ENCODE measurements at regions not wholly inside any gene's neighbourhood (a gene's known extent, or its start where the extent isn't known, plus 50 kb on each side); places are given as distances from the start of the nearest gene placed in this dataset.

- Histone ChIP-seq H3K4me3 (no peak overlapping the region), H3K9me3 (no peaks in the 10 kb centered on the region), H3K27me3 (no peaks in the 10 kb centered on the region), H3K27ac (no peak overlapping the region), H3K4me1 (no peaks in the 10 kb centered on the region), H3K36me3 (no peaks in the 10 kb centered on the region)
- TF ChIP-seq, protein P1, sequence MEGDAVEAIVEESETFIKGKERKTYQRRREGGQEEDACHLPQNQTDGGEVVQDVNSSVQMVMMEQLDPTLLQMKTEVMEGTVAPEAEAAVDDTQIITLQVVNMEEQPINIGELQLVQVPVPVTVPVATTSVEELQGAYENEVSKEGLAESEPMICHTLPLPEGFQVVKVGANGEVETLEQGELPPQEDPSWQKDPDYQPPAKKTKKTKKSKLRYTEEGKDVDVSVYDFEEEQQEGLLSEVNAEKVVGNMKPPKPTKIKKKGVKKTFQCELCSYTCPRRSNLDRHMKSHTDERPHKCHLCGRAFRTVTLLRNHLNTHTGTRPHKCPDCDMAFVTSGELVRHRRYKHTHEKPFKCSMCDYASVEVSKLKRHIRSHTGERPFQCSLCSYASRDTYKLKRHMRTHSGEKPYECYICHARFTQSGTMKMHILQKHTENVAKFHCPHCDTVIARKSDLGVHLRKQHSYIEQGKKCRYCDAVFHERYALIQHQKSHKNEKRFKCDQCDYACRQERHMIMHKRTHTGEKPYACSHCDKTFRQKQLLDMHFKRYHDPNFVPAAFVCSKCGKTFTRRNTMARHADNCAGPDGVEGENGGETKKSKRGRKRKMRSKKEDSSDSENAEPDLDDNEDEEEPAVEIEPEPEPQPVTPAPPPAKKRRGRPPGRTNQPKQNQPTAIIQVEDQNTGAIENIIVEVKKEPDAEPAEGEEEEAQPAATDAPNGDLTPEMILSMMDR (IDR thresholded peaks at IDR 0.05) = no peak
- ATAC-seq (no peak), DNase-seq (no peak)
- intact Hi-C loops (cut with DNase I) = no loop called here
These were observed 140.5 kb upstream of the POGK start for GRCh38 chr1:166698771-166699170.

DNA sequence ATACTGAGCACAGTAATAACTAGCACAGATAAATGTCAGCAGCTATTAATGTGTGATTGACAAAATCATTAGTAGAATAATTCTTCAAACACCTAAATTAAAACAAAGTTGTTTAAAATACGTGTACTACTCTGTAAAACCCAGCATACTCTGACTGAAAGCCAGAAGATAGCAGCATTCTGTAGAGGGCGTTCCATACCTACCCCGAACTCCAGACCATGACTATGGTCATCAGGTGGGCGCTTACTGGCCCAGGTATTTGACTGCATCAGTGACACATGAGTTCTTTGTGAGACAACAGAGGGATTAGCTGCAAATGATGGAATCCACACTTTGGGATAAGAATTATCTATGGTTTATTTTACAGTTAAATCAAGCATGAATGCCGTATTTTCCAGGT is 139.7 kb upstream of the POGK start:
- Histone ChIP-seq H3K27me3 (no peaks in the 10 kb centered on the region), H3K27ac (no peak overlapping the region), H3K4me1 (no peaks in the 10 kb centered on the region), H3K36me3 (no peaks in the 10 kb centered on the region), H3K4me3 (no peak overlapping the region), H3K9me3 (no peaks in the 10 kb centered on the region)
- ATAC-seq (no peak), DNase-seq (no peak)
- intact Hi-C loops (cut with DNase I) = no loop called here
- TF ChIP-seq, protein P1 (IDR thresholded peaks at IDR 0.05) = no peak

DNA sequence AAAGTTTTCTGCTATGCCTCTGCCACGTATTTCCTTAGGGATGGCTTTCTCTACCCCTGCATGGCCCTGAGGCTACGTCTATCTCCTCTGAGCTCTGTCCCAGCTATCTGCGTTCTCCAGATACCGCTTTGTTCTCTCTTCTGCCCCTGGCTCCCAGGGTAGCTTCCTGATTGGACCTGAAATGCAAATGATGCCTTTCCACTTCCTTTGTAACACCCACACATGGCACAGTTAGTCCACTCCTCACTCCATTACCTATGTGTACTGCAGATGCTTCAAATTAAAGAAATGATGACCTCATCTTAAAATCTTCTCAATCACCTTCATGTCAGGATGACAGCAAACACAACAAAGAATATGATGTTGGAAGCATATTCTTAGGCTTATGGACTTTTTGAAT is 138.6 kb upstream of the POGK start:
- no peaks in the 10 kb centered on the region for H3K4me1 ChIP-seq
- H3K4me3 ChIP-seq = no peak overlapping the region
- ATAC-seq (no peak), DNase-seq (no peak)
- intact Hi-C loops (cut with DNase I) = no loop called here
- no peaks in the 10 kb centered on the region for H3K36me3 ChIP-seq
- no peak overlapping the region for H3K27ac ChIP-seq
- TF ChIP-seq, protein P1 (IDR thresholded peaks at IDR 0.05) = no peak
- no peaks in the 10 kb centered on the region for H3K9me3 ChIP-seq
- H3K27me3 ChIP-seq = no peaks in the 10 kb centered on the region

DNA sequence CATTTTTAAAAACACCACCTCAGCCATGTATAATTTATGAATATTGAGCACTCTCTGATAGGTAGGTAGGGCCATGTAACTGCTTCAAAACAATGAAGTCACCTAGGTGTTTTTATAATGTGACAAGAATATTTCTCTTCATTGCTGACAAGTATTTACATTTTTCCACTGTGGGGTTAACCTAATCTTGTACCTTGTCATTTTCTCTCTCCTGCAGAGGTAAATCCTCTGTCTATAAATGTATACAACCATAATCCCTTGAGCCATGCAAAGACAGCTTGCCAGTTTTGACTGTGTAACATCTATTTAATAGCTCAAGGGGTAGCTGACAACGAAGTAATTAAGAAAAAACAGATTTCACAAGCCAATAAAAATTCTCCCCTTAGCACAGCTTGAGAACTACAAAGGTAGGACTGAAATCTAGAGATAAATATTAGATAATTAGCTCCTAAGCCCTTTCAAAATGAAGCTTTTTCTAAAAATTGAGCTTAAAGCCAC is 137.6 kb upstream of the POGK start:
- Histone ChIP-seq H3K4me3 (no peak overlapping the region), H3K9me3 (no peaks in the 10 kb centered on the region), H3K36me3 (no peaks in the 10 kb centered on the region), H3K27me3 (no peaks in the 10 kb centered on the region), H3K27ac (no peak overlapping the region), H3K4me1 (no peaks in the 10 kb centered on the region)
- ATAC-seq = no peak
- intact Hi-C loops (cut with DNase I) = no loop called here
- no peak for DNase-seq
- TF ChIP-seq, protein P1 (IDR thresholded peaks at IDR 0.05) = no peak

- DNase-seq = peak in 1 of 4 donors; percentile 1
- no peaks in the 10 kb centered on the region for H3K4me1 ChIP-seq
These were observed 136.1 kb upstream of the POGK start for GRCh38 chr1:166703141-166703540.

More at GRCh38 chr1:166703141-166703540, 136.1 kb upstream of the POGK start:
- Histone ChIP-seq H3K4me3 (no peak overlapping the region), H3K27me3 (no peaks in the 10 kb centered on the region), H3K9me3 (no peaks in the 10 kb centered on the region), H3K36me3 (no peaks in the 10 kb centered on the region), H3K27ac (no peak overlapping the region)
- TF ChIP-seq, protein P1 (IDR thresholded peaks at IDR 0.05) = no peak
- ATAC-seq = no peak
- intact Hi-C loops (cut with DNase I) = no loop called here
